ENCODE measurements at regions not wholly inside any gene's neighbourhood (a gene's known extent, or its start where the extent isn't known, plus 50 kb on each side); places are given as distances from the start of the nearest gene placed in this dataset.

DNA sequence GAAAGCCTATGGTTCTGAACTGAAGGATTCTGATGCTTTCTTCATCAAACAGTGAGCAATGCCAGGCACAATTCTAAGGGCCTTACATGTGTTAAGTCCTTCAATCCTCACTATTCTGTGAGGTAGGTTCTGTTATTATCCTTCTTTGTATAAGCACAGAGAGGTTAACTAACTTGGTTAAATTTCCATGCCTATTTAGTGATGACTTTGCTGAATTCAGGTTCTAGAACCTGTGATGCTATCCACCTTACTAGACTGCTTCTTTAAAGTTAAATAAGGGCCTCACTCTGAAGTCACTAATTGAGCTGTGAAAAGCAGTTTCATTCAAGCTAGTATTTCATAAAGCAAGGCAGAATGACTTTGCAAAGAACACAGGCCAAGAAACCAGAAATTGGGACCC is 138.9 kb upstream of the PARP11 start:
- H3K36me3 ChIP-seq (ENCODE audit: insufficient read depth, low read length, poor library complexity, severe bottlenecking), result no peaks in the 10 kb centered on the region
- no peak for TF ChIP-seq EZH2 (IDR thresholded peaks at IDR 0.05; ENCODE audit: borderline replicate concordance, low read depth, low read length, poor library complexity, severe bottlenecking)
- TF ChIP-seq, protein P1, sequence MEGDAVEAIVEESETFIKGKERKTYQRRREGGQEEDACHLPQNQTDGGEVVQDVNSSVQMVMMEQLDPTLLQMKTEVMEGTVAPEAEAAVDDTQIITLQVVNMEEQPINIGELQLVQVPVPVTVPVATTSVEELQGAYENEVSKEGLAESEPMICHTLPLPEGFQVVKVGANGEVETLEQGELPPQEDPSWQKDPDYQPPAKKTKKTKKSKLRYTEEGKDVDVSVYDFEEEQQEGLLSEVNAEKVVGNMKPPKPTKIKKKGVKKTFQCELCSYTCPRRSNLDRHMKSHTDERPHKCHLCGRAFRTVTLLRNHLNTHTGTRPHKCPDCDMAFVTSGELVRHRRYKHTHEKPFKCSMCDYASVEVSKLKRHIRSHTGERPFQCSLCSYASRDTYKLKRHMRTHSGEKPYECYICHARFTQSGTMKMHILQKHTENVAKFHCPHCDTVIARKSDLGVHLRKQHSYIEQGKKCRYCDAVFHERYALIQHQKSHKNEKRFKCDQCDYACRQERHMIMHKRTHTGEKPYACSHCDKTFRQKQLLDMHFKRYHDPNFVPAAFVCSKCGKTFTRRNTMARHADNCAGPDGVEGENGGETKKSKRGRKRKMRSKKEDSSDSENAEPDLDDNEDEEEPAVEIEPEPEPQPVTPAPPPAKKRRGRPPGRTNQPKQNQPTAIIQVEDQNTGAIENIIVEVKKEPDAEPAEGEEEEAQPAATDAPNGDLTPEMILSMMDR (conservative IDR thresholded peaks at IDR 0.05; ENCODE audit: low read depth, low read length), result no peak
- ChIA-PET CTCF (no interaction called here), POLR2A (ENCODE audit: low non-redundant PET) (no interaction called here)
- intact Hi-C loops (cut with micrococcal nuclease; ENCODE audit: unreplicated experiment), result no loop called here
- BruUV-seq (replicated peaks), result no TSS peak
- H3K4me1 ChIP-seq (ENCODE audit: insufficient read depth, low read length, poor library complexity, severe bottlenecking), result no peaks in the 10 kb centered on the region
- peaks cover 4% of the 10 kb centered on the region for H3K27me3 ChIP-seq (replicated peaks; ENCODE audit: insufficient read depth, low read depth, low read length, poor library complexity)
- H3K27ac ChIP-seq (ENCODE audit: low read depth, low read length, poor library complexity, severe bottlenecking), result no peak overlapping the region
- no peak overlapping the region for H3K4me3 ChIP-seq (ENCODE audit: low read depth, low read length, poor library complexity, severe bottlenecking)
- no peak for DNase-seq (ENCODE audit: low spot score)
- H3K9me3 ChIP-seq (ENCODE audit: low read depth, low read length, poor library complexity, severe bottlenecking), result no peaks in the 10 kb centered on the region

GRCh38 chr12:4011597-4011996 is 138.4 kb upstream of the PARP11 start:
- Histone ChIP-seq H3K27ac (ENCODE audit: low read depth, low read length, poor library complexity, severe bottlenecking) (no peak overlapping the region), H3K9me3 (ENCODE audit: low read depth, low read length, poor library complexity, severe bottlenecking) (no peaks in the 10 kb centered on the region), H3K36me3 (ENCODE audit: insufficient read depth, low read length, poor library complexity, severe bottlenecking) (no peaks in the 10 kb centered on the region), H3K4me3 (ENCODE audit: low read depth, low read length, poor library complexity, severe bottlenecking) (no peak overlapping the region), H3K27me3 (replicated peaks; ENCODE audit: insufficient read depth, low read depth, low read length, poor library complexity) (peaks cover 4% of the 10 kb centered on the region), H3K4me1 (ENCODE audit: insufficient read depth, low read length, poor library complexity, severe bottlenecking) (no peaks in the 10 kb centered on the region)
- no TSS peak for BruUV-seq (replicated peaks)
- ChIA-PET POLR2A (ENCODE audit: low non-redundant PET) (no interaction called here), CTCF (no interaction called here)
- DNase-seq (ENCODE audit: low spot score), result no peak
- no peak for TF ChIP-seq EZH2 (IDR thresholded peaks at IDR 0.05; ENCODE audit: borderline replicate concordance, low read depth, low read length, poor library complexity, severe bottlenecking)
- TF ChIP-seq, protein P1 (conservative IDR thresholded peaks at IDR 0.05; ENCODE audit: low read depth, low read length), result no peak
- intact Hi-C loops (cut with micrococcal nuclease; ENCODE audit: unreplicated experiment), result no loop called here

- no peaks in the 10 kb centered on the region for H3K36me3 ChIP-seq (ENCODE audit: insufficient read depth, low read length, poor library complexity, severe bottlenecking)
- H3K27ac ChIP-seq (ENCODE audit: low read depth, low read length, poor library complexity, severe bottlenecking), result no peak overlapping the region
- DNase-seq (ENCODE audit: low spot score), result no peak
- POLR2A ChIA-PET (ENCODE audit: low non-redundant PET), result no interaction called here
- no peak overlapping the region for H3K4me3 ChIP-seq (ENCODE audit: low read depth, low read length, poor library complexity, severe bottlenecking)
- intact Hi-C loops (cut with micrococcal nuclease; ENCODE audit: unreplicated experiment), result no loop called here
- TF ChIP-seq, protein P1 (conservative IDR thresholded peaks at IDR 0.05; ENCODE audit: low read depth, low read length), result no peak
- no peak for TF ChIP-seq EZH2 (IDR thresholded peaks at IDR 0.05; ENCODE audit: borderline replicate concordance, low read depth, low read length, poor library complexity, severe bottlenecking)
- H3K4me1 ChIP-seq (ENCODE audit: insufficient read depth, low read length, poor library complexity, severe bottlenecking), result no peaks in the 10 kb centered on the region
- no TSS peak for BruUV-seq (replicated peaks)
- peaks cover 4% of the 10 kb centered on the region for H3K27me3 ChIP-seq (replicated peaks; ENCODE audit: insufficient read depth, low read depth, low read length, poor library complexity)
- CTCF ChIA-PET, result no interaction called here
- H3K9me3 ChIP-seq (ENCODE audit: low read depth, low read length, poor library complexity, severe bottlenecking), result no peaks in the 10 kb centered on the region
Measured at GRCh38 chr12:4009979-4010704, 136.9 kb upstream of the PARP11 start.

All from A673 (cell line).